Peyer's patch (tissue), 4 donors: ENCODE measurements at regions not wholly inside any gene's neighbourhood (a gene's known extent, or its start where the extent isn't known, plus 50 kb on each side); places are given as distances from the start of the nearest gene placed in this dataset.

Source experiments
- DNase-seq, 3 donors: peaks; one replicate each; pipeline ENCODE4 v3.0.0-alpha.2; 2017 to 2019
- H3K27ac ChIP-seq, 4 donors: fragments of 200-600 bp; sonication (generic); one replicate each; pipeline ENCODE4 v1.5.1; 2016 to 2019
- H3K27me3 ChIP-seq, 2 donors: fragments of 200-600 bp; sonication (generic); one replicate each; pipeline ENCODE4 v1.5.1; 2019
- H3K36me3 ChIP-seq, 3 donors: fragments of 200-600 bp; sonication (generic); one replicate each; pipeline ENCODE4 v1.5.1; 2016 to 2019
- H3K4me1 ChIP-seq, 4 donors: fragments of 200-600 bp; sonication (generic); one replicate each; pipeline ENCODE4 v1.5.1; 2016 to 2019
- H3K4me3 ChIP-seq, 4 donors: fragments of 200-600 bp; sonication (generic); 1 replicate in 3 of 4; 2 replicates in 1 of 4; pipeline ENCODE4 v1.5.1; 2016 to 2019; ENCODE audit warnings: mild to moderate bottlenecking in 1 of 4
- H3K9me3 ChIP-seq, 4 donors: fragments of 200-600 bp; sonication (generic); one replicate each; pipeline ENCODE4 v1.5.1; 2016 to 2019; ENCODE audit warnings: mild to moderate bottlenecking in 1 of 4
- POLR2A ChIP-seq, 2 donors: fragments of 450-650 bp; IDR thresholded peaks; one replicate each; pipeline ENCODE4 v1.5.1; 2017; ENCODE audit warnings: antibody characterized with exemption in 2 of 2, mild to moderate bottlenecking in 2 of 2, moderate library complexity in 2 of 2
- TF ChIP-seq, protein P1 (sequence below), 6 experiments: fragments of 450-650 bp in 4 of 6; fragments of 200-600 bp in 2 of 6; sonication (generic) in 1 of 6; IDR thresholded peaks; one replicate each; pipeline ENCODE4 v1.5.1; 2017 to 2019; ENCODE audit warnings: antibody characterized with exemption in 6 of 6, mild to moderate bottlenecking in 3 of 6, moderate library complexity in 1 of 6

DNA sequence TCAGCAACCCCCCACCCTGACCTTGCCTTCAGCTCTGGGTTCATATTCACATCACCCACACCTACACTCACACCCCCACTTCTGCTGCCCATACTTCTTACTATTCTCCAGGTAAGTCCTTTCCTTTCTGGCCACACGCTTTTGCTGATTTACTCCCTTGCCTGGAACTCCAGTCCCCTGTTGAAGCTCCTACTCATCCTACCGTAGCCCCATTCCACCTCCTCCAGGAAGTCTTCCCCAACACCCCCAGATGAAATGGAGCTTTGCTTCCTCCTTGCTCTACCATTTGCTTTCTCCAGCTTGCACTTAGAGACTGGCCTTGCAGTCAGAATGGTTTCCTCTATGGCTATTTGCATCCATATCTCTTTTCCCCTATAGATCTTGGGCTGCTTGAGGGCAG, 182.3 kb downstream of the MELK start:
- no peaks in the 10 kb centered on the region for H3K9me3 ChIP-seq
- H3K27ac ChIP-seq = no peak overlapping the region
- H3K27me3 ChIP-seq = no peaks in the 10 kb centered on the region
- no peak overlapping the region for H3K4me3 ChIP-seq
- TF ChIP-seq, protein P1, sequence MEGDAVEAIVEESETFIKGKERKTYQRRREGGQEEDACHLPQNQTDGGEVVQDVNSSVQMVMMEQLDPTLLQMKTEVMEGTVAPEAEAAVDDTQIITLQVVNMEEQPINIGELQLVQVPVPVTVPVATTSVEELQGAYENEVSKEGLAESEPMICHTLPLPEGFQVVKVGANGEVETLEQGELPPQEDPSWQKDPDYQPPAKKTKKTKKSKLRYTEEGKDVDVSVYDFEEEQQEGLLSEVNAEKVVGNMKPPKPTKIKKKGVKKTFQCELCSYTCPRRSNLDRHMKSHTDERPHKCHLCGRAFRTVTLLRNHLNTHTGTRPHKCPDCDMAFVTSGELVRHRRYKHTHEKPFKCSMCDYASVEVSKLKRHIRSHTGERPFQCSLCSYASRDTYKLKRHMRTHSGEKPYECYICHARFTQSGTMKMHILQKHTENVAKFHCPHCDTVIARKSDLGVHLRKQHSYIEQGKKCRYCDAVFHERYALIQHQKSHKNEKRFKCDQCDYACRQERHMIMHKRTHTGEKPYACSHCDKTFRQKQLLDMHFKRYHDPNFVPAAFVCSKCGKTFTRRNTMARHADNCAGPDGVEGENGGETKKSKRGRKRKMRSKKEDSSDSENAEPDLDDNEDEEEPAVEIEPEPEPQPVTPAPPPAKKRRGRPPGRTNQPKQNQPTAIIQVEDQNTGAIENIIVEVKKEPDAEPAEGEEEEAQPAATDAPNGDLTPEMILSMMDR (IDR thresholded peaks at IDR 0.05) = no peak
- no peak for TF ChIP-seq POLR2A (IDR thresholded peaks at IDR 0.05)
- no peak for DNase-seq
- no peaks in the 10 kb centered on the region for H3K36me3 ChIP-seq
- no peaks in the 10 kb centered on the region for H3K4me1 ChIP-seq

DNA sequence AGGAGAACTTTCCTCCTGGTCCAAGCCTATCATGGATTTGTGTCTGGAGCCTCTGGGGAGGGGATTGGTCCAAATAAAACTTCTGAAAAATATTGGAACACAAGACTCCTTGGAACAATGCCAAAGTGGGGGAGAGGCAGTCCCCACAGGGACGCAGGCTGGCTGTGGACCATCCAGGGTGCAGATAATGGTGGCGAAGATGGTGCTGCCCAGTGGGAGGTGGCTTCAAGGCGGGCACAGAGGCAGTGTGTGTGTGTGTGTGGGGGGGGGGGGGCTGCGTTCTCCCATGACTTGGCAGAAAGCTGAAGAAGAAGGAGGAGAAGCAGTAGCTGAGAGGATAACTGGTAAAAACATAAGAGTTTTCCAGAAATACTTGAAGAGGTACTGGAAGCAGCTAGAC, 186.4 kb downstream of the MELK start:
- TF ChIP-seq, protein P1 (IDR thresholded peaks at IDR 0.05) = no peak
- TF ChIP-seq POLR2A (IDR thresholded peaks at IDR 0.05) = no peak
- peaks cover 0 to 3% of the 10 kb centered on the region in 2 donors for H3K27me3 ChIP-seq
- H3K4me3 ChIP-seq = no peak overlapping the region
- H3K9me3 ChIP-seq = no peaks in the 10 kb centered on the region
- no peaks in the 10 kb centered on the region for H3K36me3 ChIP-seq
- H3K4me1 ChIP-seq = no peaks in the 10 kb centered on the region
- no peak overlapping the region for H3K27ac ChIP-seq
- DNase-seq = no peak

DNA sequence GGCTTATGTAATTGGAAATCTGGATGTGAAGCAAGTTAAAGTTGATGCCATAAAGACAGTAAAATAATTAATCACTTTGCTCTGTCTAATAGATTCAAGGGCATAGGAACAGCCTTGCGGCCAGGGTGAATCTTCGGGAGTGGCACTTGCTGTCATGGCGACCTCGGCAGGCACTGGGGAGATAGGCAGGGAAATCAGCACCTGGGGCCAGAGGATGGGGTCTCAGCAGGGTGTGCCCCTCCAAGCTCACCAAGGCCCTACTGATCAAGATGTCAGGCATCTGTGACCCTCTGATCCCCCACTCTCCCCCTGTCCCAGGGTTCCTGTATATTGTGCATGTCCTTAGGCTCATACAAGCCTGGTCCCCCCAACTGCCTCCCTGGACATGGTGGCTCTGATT, 187.3 kb downstream of the MELK start:
- H3K4me1 ChIP-seq = peaks cover 0 to 2% (median 0%) of the 10 kb centered on the region in 4 donors
- no peak for TF ChIP-seq POLR2A (IDR thresholded peaks at IDR 0.05)
- TF ChIP-seq, protein P1 (IDR thresholded peaks at IDR 0.05) = no peak
- H3K9me3 ChIP-seq = no peaks in the 10 kb centered on the region
- no peak overlapping the region for H3K4me3 ChIP-seq
- H3K36me3 ChIP-seq = no peaks in the 10 kb centered on the region
- H3K27me3 ChIP-seq = peaks cover 0 to 3% of the 10 kb centered on the region in 2 donors
- no peak overlapping the region for H3K27ac ChIP-seq
- no peak for DNase-seq

DNA sequence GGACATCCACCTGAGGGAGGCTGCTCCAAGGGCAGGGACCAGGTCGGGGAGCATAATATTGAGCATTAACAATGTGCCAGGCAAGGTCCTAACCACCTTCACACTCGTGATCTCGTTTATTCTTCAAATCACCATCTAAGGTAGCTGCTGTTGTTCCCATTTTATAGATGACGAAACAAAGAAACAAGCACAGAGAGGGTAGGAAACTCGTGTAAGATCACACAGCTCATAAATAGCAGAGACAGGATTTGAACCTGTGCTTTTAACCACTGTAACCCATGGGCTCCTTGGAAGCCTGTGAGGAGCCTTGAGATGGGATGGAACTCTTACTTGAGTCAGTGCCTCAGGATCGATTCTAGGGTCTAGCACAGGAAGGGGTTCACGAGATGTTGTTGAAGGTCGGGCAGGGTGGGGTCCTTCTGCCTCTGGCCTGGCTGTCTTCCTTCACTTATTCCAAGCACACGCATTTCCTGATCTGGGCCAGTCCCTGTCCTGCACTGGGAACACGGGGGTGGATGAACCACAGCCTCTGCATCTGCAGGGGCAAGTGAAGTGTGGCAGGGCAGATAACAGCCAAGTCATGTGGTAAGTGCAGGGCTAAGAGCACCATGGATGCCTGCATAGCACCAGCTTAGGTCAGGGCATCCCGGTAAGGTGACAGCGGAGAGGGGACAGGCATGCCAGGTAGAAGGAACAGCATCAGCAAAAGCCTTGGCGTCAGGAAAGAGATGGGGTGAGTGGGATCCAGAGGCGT, 188.1 kb downstream of the MELK start:
- H3K27ac ChIP-seq = no peak overlapping the region
- TF ChIP-seq, protein P1 (IDR thresholded peaks at IDR 0.05) = no peak
- TF ChIP-seq POLR2A (IDR thresholded peaks at IDR 0.05) = no peak
- no peaks in the 10 kb centered on the region for H3K36me3 ChIP-seq
- no peak for DNase-seq
- H3K4me3 ChIP-seq = no peak overlapping the region
- peaks cover 0 to 3% of the 10 kb centered on the region in 2 donors for H3K27me3 ChIP-seq
- peaks cover 0 to 10% (median 0%) of the 10 kb centered on the region in 4 donors for H3K4me1 ChIP-seq
- no peaks in the 10 kb centered on the region for H3K9me3 ChIP-seq

DNA sequence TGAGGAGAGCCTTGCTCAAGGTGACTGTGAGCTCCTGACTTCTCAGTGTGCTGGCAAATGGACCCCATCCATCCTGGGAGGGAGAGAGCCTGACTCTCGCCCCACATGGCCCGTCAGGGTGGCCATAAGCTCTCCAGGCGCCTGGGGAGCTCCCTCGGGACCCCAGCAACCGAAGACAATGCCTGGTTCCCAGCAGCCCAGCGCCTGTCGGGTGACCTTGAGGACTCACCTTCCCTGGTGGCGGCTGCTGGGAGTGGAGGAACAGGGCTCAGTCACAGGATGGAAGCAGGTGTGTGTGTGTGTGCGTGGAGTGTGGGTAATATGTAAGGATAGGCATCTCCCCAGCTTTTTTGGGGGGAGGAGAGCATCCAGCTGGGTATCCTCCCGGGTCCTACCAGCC, 190.3 kb downstream of the MELK start:
- H3K4me1 ChIP-seq = peaks cover 0 to 13% (median 0%) of the 10 kb centered on the region in 4 donors
- TF ChIP-seq, protein P1 (IDR thresholded peaks at IDR 0.05) = no peak
- no peak for TF ChIP-seq POLR2A (IDR thresholded peaks at IDR 0.05)
- H3K4me3 ChIP-seq = no peak overlapping the region
- H3K27me3 ChIP-seq = peaks cover 0 to 3% of the 10 kb centered on the region in 2 donors
- H3K36me3 ChIP-seq = no peaks in the 10 kb centered on the region
- H3K27ac ChIP-seq = no peak overlapping the region
- DNase-seq = no peak
- H3K9me3 ChIP-seq = no peaks in the 10 kb centered on the region
